K562 (cell line): ENCODE measurements at regions not wholly inside any gene's neighbourhood (a gene's known extent, or its start where the extent isn't known, plus 50 kb on each side); places are given as distances from the start of the nearest gene placed in this dataset.

Experiments
- ARHGAP35 ChIP-seq: fragments of 450-650 bp; IDR thresholded peaks from 2 replicates; pipeline ENCODE4 v1.6.1; 2018; ENCODE audit not compliant: partially characterized antibody
- CHD2 ChIP-seq: IDR thresholded peaks from 2 replicates; pipeline ENCODE4 v1.6.1; 2011; ENCODE audit warnings: low read depth, low read length
- EGR1 ChIP-seq: fragments of 450-650 bp; conservative IDR thresholded peaks from 2 replicates; pipeline ENCODE4 v1.6.1; 2017; ENCODE audit warnings: mild to moderate bottlenecking
- FOXP1 ChIP-seq: sonication (generic); formaldehyde crosslinking; IDR thresholded peaks from 2 replicates; pipeline ENCODE4 v1.8.0; 2022; ENCODE audit warnings: mild to moderate bottlenecking, missing genetic modification reagents
- HDAC1 ChIP-seq, 2 experiments: fragments of 450-650 bp; IDR thresholded peaks; 2 replicates each; pipeline ENCODE4 v1.6.1; 2016 to 2017; ENCODE audit warnings: inconsistent platforms in 1 of 2, mild to moderate bottlenecking in 1 of 2, moderate library complexity in 1 of 2
- KDM4B ChIP-seq, 2 experiments: fragments of 450-650 bp in 1 of 2; sonication (generic) in 1 of 2; IDR thresholded peaks; 2 replicates each; pipeline ENCODE4 v1.6.1; 2016 to 2017; ENCODE audit warnings: borderline replicate concordance in 2 of 2, antibody characterized with exemption in 1 of 2, low read depth in 1 of 2, mild to moderate bottlenecking in 1 of 2
- SIX5 ChIP-seq, 2 experiments: IDR thresholded peaks; 2 replicates each; pipeline ENCODE4 v1.6.1; 2011; ENCODE audit warnings: low read length in 2 of 2, borderline replicate concordance in 1 of 2, low read depth in 1 of 2, mild to moderate bottlenecking in 1 of 2, moderate library complexity in 1 of 2; ENCODE audit not compliant: insufficient read depth in 1 of 2
- TARDBP ChIP-seq: fragments of 450-650 bp; IDR thresholded peaks from 2 replicates; pipeline ENCODE4 v1.6.1; 2016
- TCF7L2 ChIP-seq: fragments of 150-350 bp; IDR thresholded peaks from 2 replicates; pipeline ENCODE4 v1.6.1; 2016; ENCODE audit warnings: low read depth, mild to moderate bottlenecking, low read length, moderate library complexity
- TF ChIP-seq, protein P1 (sequence below): fragments of 450-650 bp; conservative IDR thresholded peaks from 2 replicates; pipeline ENCODE4 v1.6.1; 2016; ENCODE audit warnings: missing genetic modification characterization, low read depth, mild to moderate bottlenecking, missing compliant biosample characterization, moderate library complexity

- no peak for TF ChIP-seq FOXP1 (CRISPR knock-in tag)
- no peak for TF ChIP-seq ARHGAP35
- TF ChIP-seq, protein P1, sequence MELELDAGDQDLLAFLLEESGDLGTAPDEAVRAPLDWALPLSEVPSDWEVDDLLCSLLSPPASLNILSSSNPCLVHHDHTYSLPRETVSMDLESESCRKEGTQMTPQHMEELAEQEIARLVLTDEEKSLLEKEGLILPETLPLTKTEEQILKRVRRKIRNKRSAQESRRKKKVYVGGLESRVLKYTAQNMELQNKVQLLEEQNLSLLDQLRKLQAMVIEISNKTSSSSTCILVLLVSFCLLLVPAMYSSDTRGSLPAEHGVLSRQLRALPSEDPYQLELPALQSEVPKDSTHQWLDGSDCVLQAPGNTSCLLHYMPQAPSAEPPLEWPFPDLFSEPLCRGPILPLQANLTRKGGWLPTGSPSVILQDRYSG (tag): no peak
- TF ChIP-seq KDM4B (IDR thresholded peaks at IDR 0.05; ENCODE audit: borderline replicate concordance in 2 of 2, low read depth in 1 of 2): no peak
- no peak for TF ChIP-seq TCF7L2
- no peak for TF ChIP-seq TARDBP
- no peak for TF ChIP-seq HDAC1 (IDR thresholded peaks at IDR 0.05)
- TF ChIP-seq SIX5 (IDR thresholded peaks at IDR 0.05; ENCODE audit: borderline replicate concordance in 1 of 2, insufficient read depth in 1 of 2, low read depth in 1 of 2, low read length in 2 of 2): no peak
- TF ChIP-seq CHD2: no peak
- TF ChIP-seq EGR1: no peak
Measured at GRCh38 chr1:87739141-87739540, 410.5 kb downstream of the LMO4 start.
